ENCODE measurements at regions not wholly inside any gene's neighbourhood (a gene's known extent, or its start where the extent isn't known, plus 50 kb on each side); places are given as distances from the start of the nearest gene placed in this dataset.
"Not testable (repeated sequence)": the region's sequence is repeated elsewhere in the genome, so short reads cannot be mapped to it uniquely, and the experiment has no call there.

DNA sequence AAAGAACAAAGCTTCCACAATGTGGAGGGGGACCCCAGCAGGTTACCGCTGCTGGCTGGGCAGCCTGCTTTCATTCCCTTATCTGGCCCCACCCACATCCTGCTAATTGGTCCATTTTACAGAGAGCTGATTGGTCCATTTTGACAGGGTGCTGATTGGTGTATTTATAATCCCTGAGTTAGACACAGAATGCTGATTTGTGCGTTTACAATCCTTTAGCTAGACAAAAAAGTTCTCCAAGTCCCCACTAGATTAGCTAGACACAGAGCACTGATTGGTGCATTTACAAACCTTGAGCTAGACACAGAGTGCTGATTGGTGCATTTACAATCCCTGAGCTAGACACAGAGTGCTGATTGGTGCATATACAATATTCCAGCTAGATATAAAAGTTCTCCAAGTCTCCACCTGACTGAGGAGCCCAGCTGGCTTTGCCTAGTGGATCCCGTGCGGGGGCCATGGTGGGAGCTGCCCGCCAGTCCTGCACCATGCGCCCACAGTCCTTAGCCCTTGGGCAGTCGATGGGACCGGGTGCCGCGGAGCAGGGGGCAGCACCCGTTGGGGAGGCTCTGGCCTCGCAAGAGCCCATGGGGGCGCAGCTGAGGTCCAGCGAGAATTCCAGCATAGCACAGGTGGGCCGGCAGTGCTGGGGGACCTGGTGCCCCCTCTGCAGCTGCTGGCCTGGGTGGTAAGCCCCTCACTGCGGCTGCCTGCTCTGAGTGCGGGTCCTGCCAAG lies 88.8 kb upstream of the MYLIP start:
- not testable (repeated sequence) for DNase-seq

GRCh38 chr6:16038938-16039337 lies 89.9 kb upstream of the MYLIP start:
- DNase-seq = no peak

DNA sequence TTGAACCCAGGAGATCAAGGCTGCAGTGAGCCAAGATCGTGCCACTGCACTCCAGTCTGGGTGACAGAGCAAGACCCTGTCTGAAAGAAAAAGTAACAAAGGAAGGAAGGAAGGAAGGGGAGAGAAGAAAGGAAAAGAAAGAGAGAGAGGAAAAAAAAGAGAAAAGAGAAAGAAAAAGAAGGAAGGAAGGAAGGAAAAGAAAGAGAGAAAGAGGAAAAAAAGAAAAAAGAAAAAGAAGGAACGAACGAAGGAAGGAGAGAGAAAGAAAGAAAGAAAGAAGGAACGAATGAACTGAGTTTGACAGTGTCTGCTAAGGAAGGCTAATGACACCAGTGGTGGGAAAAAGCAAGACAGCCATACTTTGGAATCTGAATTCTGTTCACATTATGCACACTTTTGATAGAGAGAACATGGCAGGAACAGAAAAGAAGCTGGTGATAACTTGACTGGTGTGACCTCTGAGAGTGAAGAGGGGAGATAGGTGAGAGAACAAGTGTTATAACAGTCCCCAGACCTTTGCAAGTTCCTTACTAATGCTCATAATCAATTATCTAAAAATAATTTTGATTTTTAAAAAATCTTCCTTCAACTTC lies 93.3 kb upstream of the MYLIP start:
- DNase-seq = no peak

GRCh38 chr6:16033214-16033613 lies 95.7 kb upstream of the MYLIP start:
- no peak for DNase-seq

- DNase-seq = no peak
Measured at GRCh38 chr6:16031278-16031981, 97.5 kb upstream of the MYLIP start.

DNA sequence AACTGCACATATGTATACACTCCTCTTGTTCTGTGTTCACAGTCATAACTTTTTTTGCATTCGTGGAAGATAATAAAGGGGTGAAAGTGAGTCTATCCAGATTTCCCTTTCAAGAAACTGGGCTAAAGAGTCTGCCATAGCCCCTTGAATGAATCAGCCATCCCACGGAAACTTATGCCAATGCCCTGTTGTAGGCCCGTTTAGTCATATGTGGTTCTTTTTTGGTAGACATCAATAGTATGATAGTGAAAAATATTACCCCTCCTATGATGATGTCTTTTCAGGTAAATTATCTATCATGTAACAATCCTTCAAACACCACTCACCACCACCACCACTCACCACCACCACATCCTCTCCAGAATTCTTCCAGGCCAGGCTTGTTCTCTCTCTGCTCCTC lies 99.9 kb upstream of the MYLIP start:
- no peak for DNase-seq

- no peak for DNase-seq
Measured at GRCh38 chr6:16020259-16020658, 108.6 kb upstream of the MYLIP start.

GRCh38 chr6:16019462-16019861 lies 109.4 kb upstream of the MYLIP start:
- no peak for DNase-seq

GRCh38 chr6:16018626-16019025 lies 110.3 kb upstream of the MYLIP start:
- no peak for DNase-seq

DNA sequence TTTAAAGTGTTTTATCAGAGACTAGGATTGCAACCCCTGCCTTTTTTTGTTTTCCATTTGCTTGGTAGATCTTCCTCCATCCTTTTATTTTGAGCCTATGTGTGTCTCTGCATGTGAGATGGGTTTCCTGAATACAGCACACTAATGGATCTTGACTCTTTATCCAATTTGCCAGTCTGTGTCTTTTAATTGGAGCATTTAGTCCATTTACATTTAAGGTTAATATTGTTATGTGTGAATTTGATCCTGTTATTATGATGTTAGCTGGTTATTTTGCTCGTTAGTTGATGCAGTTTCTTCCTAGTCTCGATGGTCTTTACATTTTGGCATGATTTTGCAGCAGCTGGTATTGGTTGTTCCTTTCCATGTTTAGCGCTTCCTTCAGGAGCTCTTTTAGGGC lies 114.6 kb upstream of the MYLIP start:
- not testable (repeated sequence) for DNase-seq

DNA sequence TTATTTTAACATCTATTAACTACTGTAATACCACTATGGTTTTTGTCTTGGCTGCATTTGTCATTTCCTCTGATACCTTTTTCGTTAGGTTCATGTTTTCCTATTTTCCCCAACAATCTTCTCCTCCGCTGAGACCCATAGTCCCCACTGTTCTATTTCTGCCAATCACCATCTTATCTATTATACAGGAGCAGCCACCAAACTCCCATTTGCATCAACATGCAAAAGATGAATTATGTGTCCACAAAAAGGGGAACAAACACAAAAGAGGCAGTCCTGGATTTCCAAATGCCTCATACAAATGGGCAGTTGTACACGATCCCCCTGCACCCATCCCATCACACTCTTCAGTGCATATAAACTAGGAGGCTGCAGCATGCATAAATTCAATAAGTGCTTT lies 121.7 kb upstream of the MYLIP start:
- no peak for DNase-seq

GRCh38 chr6:16006681-16007080 lies 122.2 kb upstream of the MYLIP start:
- no peak for DNase-seq

GRCh38 chr6:16004934-16005679 lies 123.8 kb upstream of the MYLIP start:
- DNase-seq = no peak

- no peak for DNase-seq
Measured at GRCh38 chr6:16003197-16003491, 125.7 kb upstream of the MYLIP start.

- DNase-seq = no peak
Measured at GRCh38 chr6:16002332-16003196, 126.3 kb upstream of the MYLIP start.

DNA sequence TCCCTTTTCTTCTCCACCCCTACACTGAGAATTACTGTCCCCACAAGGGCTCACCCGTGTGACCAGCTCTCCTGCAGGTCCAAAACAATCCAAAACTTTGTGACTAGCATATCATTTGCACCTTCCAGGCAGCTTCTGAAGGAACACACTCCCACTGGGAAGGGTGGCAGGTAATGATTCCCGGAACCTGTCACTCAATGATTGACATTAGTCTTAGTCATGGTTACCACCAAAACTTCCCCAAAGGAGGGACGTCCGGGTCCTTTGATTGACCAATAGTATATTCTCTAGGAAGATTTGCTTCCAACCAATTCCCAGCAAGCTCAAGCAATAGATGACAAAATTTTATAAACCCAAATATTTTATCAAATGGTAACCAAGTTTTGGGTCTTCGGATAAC lies 127.7 kb upstream of the MYLIP start:
- no peak for DNase-seq

DNA sequence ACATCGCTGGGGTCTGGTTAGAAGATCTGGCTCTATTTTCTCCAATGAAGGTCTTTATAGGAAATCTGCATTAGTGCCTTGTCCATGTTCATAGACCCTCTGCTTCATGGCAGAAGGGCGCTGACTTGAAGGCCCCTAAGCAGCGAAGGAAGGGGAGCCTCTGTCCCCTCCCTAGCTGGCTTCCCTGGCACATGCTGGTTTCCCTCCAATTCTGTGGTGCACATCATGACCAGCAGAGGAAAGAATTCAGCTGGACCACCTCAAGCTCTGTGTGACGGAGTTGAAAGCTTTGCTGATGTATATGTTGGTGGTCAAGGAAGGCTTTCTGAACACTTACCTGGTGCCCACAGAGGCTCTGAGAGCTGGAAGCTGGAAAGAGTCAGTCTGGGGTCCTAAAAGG lies 129.7 kb upstream of the MYLIP start:
- no peak for DNase-seq

- no peak for DNase-seq
Measured at GRCh38 chr6:15997586-15998388, 131.1 kb upstream of the MYLIP start.

- no peak for DNase-seq
Measured at GRCh38 chr6:15996030-15996429, 132.9 kb upstream of the MYLIP start.

DNA sequence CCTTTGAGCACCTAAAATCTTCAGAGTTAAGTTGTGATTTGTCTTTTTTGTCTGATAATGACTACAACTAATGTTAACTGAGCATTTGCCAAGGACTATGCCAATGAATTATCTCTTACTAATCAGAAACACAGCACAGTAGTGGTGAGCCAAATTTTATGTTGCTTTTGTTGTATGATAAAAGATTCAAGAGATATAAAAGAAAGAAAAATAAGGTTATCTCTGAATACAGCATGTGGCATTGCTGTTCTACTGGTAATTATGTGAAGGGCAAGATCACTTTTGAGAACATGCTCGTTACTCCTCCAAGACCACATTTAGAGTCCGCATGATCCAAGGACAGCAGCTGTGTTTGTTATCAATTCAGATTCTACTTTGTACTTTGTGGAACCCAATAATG lies 133.4 kb upstream of the MYLIP start:
- no peak for DNase-seq

DNA sequence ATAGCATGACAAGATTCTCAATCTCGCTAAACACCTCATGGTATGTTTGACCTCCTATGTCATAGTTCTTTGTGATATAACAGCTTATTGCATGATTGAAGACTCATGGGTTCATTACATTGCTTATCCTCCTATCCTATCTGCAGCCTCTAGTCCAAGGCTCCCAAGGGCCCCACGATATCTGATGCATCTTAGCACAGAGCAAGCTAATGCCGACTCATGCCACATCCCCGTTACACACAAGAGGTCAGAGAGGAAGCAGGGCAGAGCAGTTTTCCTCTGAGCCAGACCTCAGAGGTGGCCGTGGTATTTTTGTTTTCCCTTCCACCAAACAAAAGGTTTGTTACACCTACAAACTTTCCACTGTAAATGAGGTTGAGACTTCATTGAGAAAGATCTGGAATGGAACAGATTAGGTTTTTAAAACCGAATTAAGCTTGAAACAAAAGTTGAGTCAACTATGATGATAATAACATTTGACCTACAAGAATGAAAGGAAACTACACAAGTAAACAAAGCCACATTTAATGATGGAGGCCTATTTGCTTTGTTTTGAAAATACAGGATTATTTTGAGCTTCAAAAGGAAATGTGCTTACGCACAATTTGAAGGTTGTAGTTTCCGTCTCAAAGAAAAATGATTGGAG lies 133.9 kb upstream of the MYLIP start:
- DNase-seq = no peak
